HG03342 (cell line): ENCODE measurements at regions not wholly inside any gene's neighbourhood (a gene's known extent, or its start where the extent isn't known, plus 50 kb on each side); places are given as distances from the start of the nearest gene placed in this dataset.
"Not testable (repeated sequence)": the region's sequence is repeated elsewhere in the genome, so short reads cannot be mapped to it uniquely, and the experiment has no call there.

Source experiments
- ATAC-seq: cut with Tn5 transposase; IDR thresholded peaks from one replicate; pipeline ENCODE4 v1.9.1; 2021; ENCODE audit warnings: mild to moderate bottlenecking, moderate library complexity; ENCODE audit not compliant: unreplicated experiment

- not testable (repeated sequence) for ATAC-seq
These were observed 157.7 kb downstream of the GIPC2 start for GRCh38 chr1:78203410-78203982.

GRCh38 chr1:78210175-78210574, 164.4 kb downstream of the GIPC2 start:
- ATAC-seq: no peak

DNA sequence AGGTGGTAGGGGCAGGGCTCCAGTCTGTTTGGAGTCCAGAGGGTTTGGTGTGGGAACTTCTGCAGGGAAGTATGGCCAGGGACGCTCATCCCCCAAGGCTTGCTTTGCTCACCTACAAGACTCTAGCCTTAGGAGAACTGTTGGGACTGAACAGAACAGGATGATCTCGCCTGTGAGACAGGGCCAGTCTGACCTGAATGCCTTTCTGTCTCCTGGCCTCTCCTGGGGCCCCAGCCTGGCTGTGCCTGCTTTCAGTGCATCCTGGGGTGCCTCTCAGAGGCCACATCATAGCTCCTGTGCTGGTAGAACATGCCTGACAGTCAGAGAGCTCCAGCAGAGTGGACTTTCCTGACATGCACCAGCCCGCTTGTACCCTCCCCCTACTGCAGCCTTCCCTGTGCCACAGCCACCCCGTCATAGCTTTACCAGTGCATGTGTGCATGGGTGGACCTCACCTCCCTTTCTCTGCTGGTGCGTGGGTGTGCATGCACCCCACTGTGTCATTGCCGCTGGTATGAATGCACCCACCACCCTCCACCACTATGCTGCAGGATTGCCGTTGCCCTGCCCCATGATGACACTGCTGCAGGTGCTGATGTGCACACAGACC, 165.8 kb downstream of the GIPC2 start:
- no peak for ATAC-seq

DNA sequence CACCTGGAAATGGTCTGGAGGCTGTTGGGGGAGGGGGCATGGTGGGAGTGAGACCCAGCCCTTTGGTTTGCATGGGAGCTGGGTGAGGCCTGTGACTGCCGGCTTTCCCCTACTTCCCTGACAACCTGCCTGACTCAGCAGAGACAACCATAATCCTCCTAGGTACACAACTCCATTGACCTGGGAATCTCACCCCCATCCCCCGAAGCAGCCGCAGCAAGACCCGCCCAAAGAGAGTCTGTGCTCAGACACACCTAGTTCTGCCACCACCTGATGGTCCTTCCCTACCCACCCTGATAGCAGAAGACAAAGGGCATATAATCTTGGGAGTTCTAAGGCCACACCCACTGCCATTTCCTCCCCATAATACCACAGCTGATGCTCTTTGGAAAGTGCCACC, 168.6 kb downstream of the GIPC2 start:
- no peak for ATAC-seq

GRCh38 chr1:78222225-78222959, 176.6 kb downstream of the GIPC2 start:
- ATAC-seq: no peak

DNA sequence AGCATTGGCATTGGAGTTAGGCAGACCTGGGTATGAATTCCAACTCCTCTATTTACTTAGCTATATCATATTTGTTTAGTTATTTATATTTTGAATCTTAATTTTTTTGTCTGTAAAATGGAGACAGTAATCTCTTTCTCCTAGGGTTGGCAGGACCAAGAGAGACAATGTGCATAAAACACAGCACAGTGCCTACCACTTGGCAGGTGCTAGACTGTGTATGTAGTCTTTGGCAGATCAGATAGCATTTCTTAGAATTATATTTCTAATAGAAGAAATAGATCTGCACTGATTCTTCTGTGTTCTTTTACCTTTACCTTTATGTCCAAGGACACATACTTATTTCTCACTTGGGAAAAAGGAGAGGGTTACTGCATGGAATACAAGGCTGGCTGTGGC, 177.2 kb downstream of the GIPC2 start:
- ATAC-seq: no peak

DNA sequence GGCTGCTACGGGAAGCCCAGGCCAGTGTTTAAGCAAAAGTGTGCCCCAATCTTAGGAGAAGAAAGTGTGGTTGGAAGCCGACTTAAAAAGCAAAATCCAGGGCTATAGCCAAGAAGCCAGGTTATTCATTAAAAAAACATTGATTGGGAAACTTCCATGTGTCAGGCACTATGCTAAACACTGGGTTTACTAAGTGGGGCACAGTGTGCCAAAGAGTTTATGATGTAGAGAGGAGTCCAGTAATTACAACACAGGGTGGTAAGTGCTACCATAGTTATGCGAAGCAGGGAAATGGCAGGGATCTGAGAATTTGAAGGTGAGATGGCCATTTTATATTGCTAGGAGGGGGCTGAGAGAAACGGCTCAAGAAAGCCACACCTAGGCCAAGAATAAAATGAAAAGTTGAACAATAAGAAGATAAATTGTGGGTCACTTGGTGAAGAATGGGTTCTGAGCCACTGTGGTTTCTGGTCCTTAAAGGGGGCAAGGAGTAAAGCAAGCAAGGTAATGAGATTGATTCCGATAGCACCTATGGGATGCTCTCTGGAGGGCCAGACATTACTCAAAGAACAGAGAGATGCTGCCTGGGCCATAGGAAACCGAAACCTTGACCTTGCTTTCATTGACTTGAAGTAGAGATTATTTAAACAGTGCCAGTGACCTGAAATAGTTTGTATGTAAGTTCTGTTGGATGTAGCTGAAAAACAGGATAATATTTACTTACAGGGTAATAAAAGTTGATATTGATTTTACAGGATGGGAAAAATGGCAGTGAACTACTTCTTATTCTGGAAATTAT, 177.8 kb downstream of the GIPC2 start:
- ATAC-seq: no peak

DNA sequence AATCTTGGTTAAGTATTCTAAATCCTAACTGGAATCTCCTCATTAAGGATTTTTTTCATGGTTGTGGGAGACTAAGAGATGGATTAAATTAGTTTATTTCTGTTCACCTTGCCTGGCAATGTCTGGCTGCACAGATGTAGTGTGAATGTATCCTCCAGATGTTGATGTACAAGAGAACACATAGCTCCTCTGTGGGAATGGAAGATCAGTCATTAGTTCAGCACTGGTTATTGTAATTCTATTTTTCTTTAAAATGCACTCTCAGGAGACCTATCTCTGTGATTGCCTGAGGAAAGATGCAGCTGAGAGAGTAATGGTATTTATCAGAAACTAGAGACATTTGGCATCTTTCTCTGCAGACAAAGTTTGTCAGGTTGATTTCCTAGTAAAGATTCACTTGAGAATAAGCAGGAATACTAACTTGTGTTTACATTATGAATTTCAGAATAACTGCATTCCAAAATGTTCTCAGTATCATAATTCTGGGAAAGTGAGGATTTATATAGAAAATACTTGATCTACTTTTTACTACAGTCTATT, 178.6 kb downstream of the GIPC2 start:
- no peak for ATAC-seq

- no peak for ATAC-seq
These were observed 179.2 kb downstream of the GIPC2 start for GRCh38 chr1:78224861-78225552.

GRCh38 chr1:78226784-78227183, 181.0 kb downstream of the GIPC2 start:
- ATAC-seq: no peak

DNA sequence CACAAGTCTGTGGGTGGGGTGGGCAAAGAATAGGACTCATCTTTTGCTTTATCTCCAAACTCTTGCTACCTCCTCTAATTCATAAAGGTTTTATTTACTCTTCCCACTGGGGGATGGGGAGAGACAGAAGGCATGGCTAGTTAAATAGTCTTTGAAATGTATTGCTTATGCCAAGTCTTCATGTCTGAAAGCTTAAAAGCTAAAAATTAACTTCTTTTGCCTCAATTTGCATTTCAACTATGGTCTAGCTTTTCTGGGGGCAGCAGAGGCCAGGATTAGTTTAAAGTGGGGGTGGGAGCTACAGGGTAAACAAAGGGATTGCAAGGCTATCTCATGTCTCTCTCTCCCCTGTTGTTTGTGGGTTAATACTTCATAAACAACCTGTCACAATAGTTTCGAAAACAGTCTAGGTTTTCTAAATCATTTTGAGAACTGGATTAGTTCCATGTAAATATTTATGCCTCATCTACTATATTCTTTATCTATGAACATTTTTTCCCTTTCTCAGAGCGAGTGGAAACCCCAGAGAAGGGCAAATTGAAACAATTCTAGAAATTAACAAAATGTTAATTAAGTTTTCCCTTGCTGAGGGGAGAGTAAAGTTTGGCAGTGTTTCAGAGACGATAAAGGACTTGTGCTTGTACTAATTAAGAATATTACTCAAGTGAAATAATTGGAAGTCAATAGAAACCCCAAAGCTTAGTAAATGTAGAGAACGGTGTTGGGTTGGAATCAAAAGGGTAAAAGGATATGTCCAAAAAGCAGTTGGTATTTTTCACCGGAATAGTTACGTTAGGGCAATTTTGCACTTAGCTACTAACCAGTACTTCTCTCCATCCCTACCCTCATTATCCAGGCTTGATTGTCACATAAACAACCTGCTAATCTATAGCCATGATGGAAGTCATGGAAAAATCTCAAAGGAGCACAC, 182.2 kb downstream of the GIPC2 start:
- ATAC-seq: no peak

GRCh38 chr1:78229344-78229743, 183.6 kb downstream of the GIPC2 start:
- ATAC-seq: no peak

DNA sequence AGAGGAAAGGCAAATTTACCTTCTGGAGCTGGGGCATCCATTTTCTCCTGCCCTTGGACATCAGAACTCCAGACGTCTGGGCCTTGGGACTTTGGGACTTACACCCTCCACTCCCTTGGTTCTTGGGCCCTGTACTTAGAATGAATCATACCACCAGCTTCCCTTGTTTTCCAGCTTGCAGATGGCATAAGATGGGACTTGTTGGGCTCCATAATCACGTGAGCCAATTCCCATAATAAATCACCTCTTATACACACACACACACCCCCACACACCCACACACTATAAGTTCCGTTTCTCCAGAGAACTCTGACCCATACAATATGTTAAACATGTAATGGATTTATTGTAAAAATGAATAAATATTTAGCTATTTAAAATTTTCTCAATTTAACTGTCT, 185.7 kb downstream of the GIPC2 start:
- ATAC-seq: no peak

- ATAC-seq: no peak
These were observed 186.1 kb downstream of the GIPC2 start for GRCh38 chr1:78231894-78232293.

GRCh38 chr1:78232630-78233029, 186.9 kb downstream of the GIPC2 start:
- ATAC-seq: no peak

DNA sequence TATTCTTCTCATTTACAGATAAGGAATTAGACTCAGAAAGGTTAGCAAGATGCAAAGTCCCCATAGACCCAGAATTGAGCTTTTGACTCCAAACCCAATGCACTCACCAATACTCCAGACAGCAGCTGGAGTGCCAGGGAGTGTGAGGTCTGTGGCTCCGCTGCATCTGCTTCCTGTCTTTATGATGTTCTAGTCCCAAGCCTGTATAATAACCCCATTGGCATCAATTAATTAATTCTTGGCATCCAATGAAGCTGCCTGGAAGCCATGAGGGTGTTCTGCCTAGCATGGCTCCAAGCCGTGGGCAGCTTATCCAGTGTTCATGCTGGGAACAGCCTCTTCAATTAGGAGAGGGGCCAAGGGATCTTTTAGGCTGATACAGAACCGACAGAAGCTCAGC, 188.7 kb downstream of the GIPC2 start:
- ATAC-seq: no peak

DNA sequence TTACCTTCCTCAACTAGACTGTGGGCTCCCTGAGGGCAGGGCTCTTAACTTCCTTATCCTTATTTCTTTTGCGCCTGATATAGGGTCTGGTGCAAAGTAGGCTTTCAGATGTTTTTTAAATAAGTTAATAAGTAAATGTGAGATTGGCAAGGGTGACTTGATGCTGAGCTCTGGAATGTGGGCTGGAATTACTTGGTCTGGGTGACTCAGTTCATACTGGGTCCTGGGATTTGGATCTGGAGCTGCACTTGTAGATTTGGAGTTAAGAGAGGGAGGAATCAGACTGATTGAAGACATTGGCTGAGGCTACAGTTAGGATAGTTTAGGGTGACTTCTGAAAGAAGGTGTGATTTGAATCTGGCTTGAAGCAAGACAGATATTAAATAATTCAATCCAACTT, 190.9 kb downstream of the GIPC2 start:
- no peak for ATAC-seq

- ATAC-seq: no peak
These were observed 191.7 kb downstream of the GIPC2 start for GRCh38 chr1:78237364-78237916.

- no peak for ATAC-seq
These were observed 194.4 kb downstream of the GIPC2 start for GRCh38 chr1:78240191-78240590.
